ENCODE measurements at regions not wholly inside any gene's neighbourhood (a gene's known extent, or its start where the extent isn't known, plus 50 kb on each side); places are given as distances from the start of the nearest gene placed in this dataset.

GRCh38 chr16:80294172-80294571 lies 246.6 kb upstream of the DYNLRB2 start:
- TF ChIP-seq, protein P1, sequence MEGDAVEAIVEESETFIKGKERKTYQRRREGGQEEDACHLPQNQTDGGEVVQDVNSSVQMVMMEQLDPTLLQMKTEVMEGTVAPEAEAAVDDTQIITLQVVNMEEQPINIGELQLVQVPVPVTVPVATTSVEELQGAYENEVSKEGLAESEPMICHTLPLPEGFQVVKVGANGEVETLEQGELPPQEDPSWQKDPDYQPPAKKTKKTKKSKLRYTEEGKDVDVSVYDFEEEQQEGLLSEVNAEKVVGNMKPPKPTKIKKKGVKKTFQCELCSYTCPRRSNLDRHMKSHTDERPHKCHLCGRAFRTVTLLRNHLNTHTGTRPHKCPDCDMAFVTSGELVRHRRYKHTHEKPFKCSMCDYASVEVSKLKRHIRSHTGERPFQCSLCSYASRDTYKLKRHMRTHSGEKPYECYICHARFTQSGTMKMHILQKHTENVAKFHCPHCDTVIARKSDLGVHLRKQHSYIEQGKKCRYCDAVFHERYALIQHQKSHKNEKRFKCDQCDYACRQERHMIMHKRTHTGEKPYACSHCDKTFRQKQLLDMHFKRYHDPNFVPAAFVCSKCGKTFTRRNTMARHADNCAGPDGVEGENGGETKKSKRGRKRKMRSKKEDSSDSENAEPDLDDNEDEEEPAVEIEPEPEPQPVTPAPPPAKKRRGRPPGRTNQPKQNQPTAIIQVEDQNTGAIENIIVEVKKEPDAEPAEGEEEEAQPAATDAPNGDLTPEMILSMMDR (conservative IDR thresholded peaks at IDR 0.05; ENCODE audit: low read depth, low read length): no peak
- TF ChIP-seq EZH2phosphoT487 (IDR thresholded peaks at IDR 0.05; ENCODE audit: borderline replicate concordance, low read length): no peak

All from PC-3 (cell line).